Panc1 (cell line): ENCODE measurements at regions not wholly inside any gene's neighbourhood (a gene's known extent, or its start where the extent isn't known, plus 50 kb on each side); places are given as distances from the start of the nearest gene placed in this dataset.

Experiments used
- ATAC-seq: fragments of 200-7000 bp; cut with Tn5 transposase; 2 replicates; pipeline ENCODE4 v1.9.1; 2020; ENCODE audit warnings: mild to moderate bottlenecking, moderate library complexity
- BruUV-seq: library from RNA; stranded (reverse); fragments of 400-500 nt; replicated peaks from 2 replicates; lab custom pipeline; 2021; lab: Mats Ljungman, UMichigan
- CTCF ChIA-PET: fragments of 300-600 bp; sonication (Branson Sonifier 250); formaldehyde crosslinking; loops from one replicate; lab custom pipeline; 2022; ENCODE audit warnings: antibody characterized with exemption; lab: Charles Lee
- POLR2A ChIA-PET: fragments of 300-600 bp; sonication (Branson Sonifier 250); formaldehyde crosslinking; loops from one replicate; lab custom pipeline; 2022; ENCODE audit warnings: antibody characterized with exemption; lab: Charles Lee
- DNase-seq: peaks from one replicate; pipeline ENCODE4 v3.0.0-alpha.2; 2010; ENCODE audit warnings: low read depth, low spot score
- H3K27ac ChIP-seq: 2 replicates; pipeline ENCODE4 v1.5.1; 2011; ENCODE audit warnings: mild to moderate bottlenecking, low read length, inconsistent platforms
- H3K27me3 ChIP-seq: fragments of 200-500 bp; sonication (Bioruptor generic); 2 replicates; pipeline ENCODE4 v1.6.0; 2014; ENCODE audit warnings: low read length, inconsistent platforms; ENCODE audit not compliant: control insufficient read depth, insufficient read depth
- H3K36me3 ChIP-seq: fragments of 200-500 bp; sonication (Bioruptor generic); 2 replicates; pipeline ENCODE4 v1.5.1; 2014; ENCODE audit warnings: inconsistent platforms, mild to moderate bottlenecking, low read length, moderate library complexity; ENCODE audit not compliant: control insufficient read depth, insufficient read depth
- H3K4me1 ChIP-seq: 2 replicates; pipeline ENCODE4 v1.5.1; 2011; ENCODE audit warnings: inconsistent platforms, mild to moderate bottlenecking, low read length, moderate library complexity; ENCODE audit not compliant: control insufficient read depth, insufficient read depth
- H3K4me3 ChIP-seq, 2 experiments: 2 replicates each; pipeline ENCODE4 v1.5.1; 2011 to 2012; ENCODE audit warnings: low read depth in 2 of 2, low read length in 2 of 2, mild to moderate bottlenecking in 2 of 2, inconsistent platforms in 1 of 2, moderate library complexity in 1 of 2
- H3K9me3 ChIP-seq: fragments of 200-500 bp; sonication (Bioruptor generic); 2 replicates; pipeline ENCODE4 v1.5.1; 2014; ENCODE audit warnings: low read depth, mild to moderate bottlenecking, inconsistent platforms, low read length, moderate library complexity; ENCODE audit not compliant: control insufficient read depth, insufficient read depth
- POLR2AphosphoS5 ChIP-seq: IDR thresholded peaks from 2 replicates; pipeline ENCODE4 v1.6.1; 2012; ENCODE audit warnings: mild to moderate bottlenecking, low read depth, low read length, moderate library complexity
- SIN3A ChIP-seq: IDR thresholded peaks from 2 replicates; pipeline ENCODE4 v1.6.1; 2012; ENCODE audit warnings: low read depth, mild to moderate bottlenecking, low read length, moderate library complexity, borderline replicate concordance; ENCODE audit not compliant: insufficient read depth
- TCF7L2 ChIP-seq: IDR thresholded peaks from 2 replicates; pipeline ENCODE4 v1.6.1; 2011; ENCODE audit warnings: mild to moderate bottlenecking, low read depth, low read length, inconsistent platforms
- in situ Hi-C: cut with HindIII; loops from 2 replicates; pipeline ENCODE4 v1.10.0; 2016; ENCODE audit warnings: low sequenced_read_pairs, low pct_unique_long_range_greater_than_20kb
- intact Hi-C: fragments of 100-400 bp; cut with micrococcal nuclease; formaldehyde crosslinking; loops from one replicate; pipeline ENCODE4 v1.10.0; 2022; ENCODE audit not compliant: unreplicated experiment
- TF ChIP-seq, protein P1 (sequence below): fragments of 450-650 bp; IDR thresholded peaks from 2 replicates; pipeline ENCODE4 v1.5.1; 2017; ENCODE audit warnings: mild to moderate bottlenecking
- TF ChIP-seq, protein P2 (sequence below), 2 experiments: IDR thresholded peaks; 2 replicates each; pipeline ENCODE4 v1.6.1; 2011 to 2012; ENCODE audit warnings: low read depth in 2 of 2, control low read depth in 1 of 2, low read length in 1 of 2, mild to moderate bottlenecking in 1 of 2, moderate library complexity in 1 of 2; ENCODE audit not compliant: insufficient read depth in 1 of 2

DNA sequence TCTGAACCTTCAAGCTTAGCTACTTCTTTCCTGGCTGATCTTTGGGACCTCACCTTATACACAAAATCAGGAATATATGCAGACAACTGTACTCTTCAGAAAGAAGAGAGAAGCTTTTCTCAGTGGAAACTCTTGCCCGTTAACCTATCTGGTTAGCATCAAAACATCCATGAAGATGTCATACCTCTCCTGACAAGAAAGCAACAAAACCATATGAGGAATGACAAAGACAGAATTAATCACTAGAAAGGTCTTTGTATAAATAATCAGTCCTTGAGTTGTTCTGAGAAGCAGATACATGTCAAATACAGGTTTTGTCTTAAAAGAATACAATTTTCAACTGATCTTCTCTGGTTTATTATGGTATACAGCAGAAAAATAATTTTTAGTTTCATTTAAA, 130.8 kb downstream of the FAT4 start:
- in situ Hi-C loops = no loop called here
- Histone ChIP-seq H3K27ac (no peak overlapping the region), H3K36me3 (no peaks in the 10 kb centered on the region), H3K27me3 (no peaks in the 10 kb centered on the region), H3K9me3 (no peaks in the 10 kb centered on the region), H3K4me1 (no peaks in the 10 kb centered on the region), H3K4me3 (no peak overlapping the region)
- ATAC-seq = no peak
- ChIA-PET CTCF (no interaction called here), POLR2A (no interaction called here)
- TF ChIP-seq, protein P1, sequence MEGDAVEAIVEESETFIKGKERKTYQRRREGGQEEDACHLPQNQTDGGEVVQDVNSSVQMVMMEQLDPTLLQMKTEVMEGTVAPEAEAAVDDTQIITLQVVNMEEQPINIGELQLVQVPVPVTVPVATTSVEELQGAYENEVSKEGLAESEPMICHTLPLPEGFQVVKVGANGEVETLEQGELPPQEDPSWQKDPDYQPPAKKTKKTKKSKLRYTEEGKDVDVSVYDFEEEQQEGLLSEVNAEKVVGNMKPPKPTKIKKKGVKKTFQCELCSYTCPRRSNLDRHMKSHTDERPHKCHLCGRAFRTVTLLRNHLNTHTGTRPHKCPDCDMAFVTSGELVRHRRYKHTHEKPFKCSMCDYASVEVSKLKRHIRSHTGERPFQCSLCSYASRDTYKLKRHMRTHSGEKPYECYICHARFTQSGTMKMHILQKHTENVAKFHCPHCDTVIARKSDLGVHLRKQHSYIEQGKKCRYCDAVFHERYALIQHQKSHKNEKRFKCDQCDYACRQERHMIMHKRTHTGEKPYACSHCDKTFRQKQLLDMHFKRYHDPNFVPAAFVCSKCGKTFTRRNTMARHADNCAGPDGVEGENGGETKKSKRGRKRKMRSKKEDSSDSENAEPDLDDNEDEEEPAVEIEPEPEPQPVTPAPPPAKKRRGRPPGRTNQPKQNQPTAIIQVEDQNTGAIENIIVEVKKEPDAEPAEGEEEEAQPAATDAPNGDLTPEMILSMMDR = no peak
- no peak for TF ChIP-seq SIN3A
- TF ChIP-seq TCF7L2 = no peak
- TF ChIP-seq, protein P2, sequence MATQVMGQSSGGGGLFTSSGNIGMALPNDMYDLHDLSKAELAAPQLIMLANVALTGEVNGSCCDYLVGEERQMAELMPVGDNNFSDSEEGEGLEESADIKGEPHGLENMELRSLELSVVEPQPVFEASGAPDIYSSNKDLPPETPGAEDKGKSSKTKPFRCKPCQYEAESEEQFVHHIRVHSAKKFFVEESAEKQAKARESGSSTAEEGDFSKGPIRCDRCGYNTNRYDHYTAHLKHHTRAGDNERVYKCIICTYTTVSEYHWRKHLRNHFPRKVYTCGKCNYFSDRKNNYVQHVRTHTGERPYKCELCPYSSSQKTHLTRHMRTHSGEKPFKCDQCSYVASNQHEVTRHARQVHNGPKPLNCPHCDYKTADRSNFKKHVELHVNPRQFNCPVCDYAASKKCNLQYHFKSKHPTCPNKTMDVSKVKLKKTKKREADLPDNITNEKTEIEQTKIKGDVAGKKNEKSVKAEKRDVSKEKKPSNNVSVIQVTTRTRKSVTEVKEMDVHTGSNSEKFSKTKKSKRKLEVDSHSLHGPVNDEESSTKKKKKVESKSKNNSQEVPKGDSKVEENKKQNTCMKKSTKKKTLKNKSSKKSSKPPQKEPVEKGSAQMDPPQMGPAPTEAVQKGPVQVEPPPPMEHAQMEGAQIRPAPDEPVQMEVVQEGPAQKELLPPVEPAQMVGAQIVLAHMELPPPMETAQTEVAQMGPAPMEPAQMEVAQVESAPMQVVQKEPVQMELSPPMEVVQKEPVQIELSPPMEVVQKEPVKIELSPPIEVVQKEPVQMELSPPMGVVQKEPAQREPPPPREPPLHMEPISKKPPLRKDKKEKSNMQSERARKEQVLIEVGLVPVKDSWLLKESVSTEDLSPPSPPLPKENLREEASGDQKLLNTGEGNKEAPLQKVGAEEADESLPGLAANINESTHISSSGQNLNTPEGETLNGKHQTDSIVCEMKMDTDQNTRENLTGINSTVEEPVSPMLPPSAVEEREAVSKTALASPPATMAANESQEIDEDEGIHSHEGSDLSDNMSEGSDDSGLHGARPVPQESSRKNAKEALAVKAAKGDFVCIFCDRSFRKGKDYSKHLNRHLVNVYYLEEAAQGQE (IDR thresholded peaks at IDR 0.05; ENCODE audit: insufficient read depth in 1 of 2, low read depth in 2 of 2, low read length in 1 of 2) = no peak
- no peak for TF ChIP-seq POLR2AphosphoS5
- BruUV-seq = no TSS peak
- intact Hi-C loops = no loop called here
- DNase-seq = no peak

DNA sequence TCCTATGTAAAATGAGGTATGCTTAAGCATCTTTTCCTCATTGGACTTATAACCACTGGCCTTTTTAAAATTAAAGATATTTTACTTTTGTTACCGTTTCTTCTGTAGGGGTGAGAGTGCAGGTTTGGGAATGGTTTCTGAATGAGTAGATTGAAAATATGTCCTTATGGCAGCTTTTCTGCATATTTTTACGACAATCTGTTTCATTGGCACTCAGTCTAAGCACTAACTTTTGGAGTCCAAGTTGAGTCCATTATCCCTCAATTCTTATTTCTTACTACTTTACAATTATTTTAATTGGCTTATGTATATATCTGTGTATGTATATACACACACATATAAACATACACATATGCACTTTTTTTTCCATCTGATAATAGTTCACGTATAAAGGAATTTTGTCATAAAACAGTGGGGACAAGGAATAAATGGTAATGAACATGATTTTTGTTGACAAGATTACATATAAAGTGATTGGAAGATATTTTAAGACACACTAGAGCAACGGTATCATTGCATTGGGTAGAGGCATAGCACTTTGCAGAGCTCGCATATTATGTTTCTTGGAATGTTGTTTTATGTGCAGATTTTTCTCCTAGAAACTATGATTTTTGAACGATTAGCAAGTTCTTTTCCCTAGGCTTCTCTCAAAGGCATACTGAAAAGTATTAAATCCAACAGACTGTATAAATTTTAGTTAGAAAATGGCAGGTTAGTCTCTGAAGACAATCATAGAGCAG, 133.0 kb downstream of the FAT4 start:
- ATAC-seq (no peak), DNase-seq (no peak)
- POLR2A ChIA-PET = no interaction called here
- Histone ChIP-seq H3K9me3 (no peaks in the 10 kb centered on the region), H3K27ac (no peak overlapping the region), H3K4me3 (no peak overlapping the region), H3K4me1 (no peaks in the 10 kb centered on the region), H3K27me3 (no peaks in the 10 kb centered on the region), H3K36me3 (no peaks in the 10 kb centered on the region)
- in situ Hi-C loops (no loop called here), intact Hi-C loops (no loop called here)
- no TSS peak for BruUV-seq
- TF ChIP-seq, protein P1 = no peak
- TF ChIP-seq TCF7L2 = no peak
- no peak for TF ChIP-seq SIN3A
- TF ChIP-seq POLR2AphosphoS5 = no peak
- TF ChIP-seq, protein P2 (IDR thresholded peaks at IDR 0.05; ENCODE audit: insufficient read depth in 1 of 2, low read depth in 2 of 2, low read length in 1 of 2) = no peak
- CTCF ChIA-PET = no interaction called here
